Pancreas (tissue), 10 donors: ENCODE measurements at regions not wholly inside any gene's neighbourhood (a gene's known extent, or its start where the extent isn't known, plus 50 kb on each side); places are given as distances from the start of the nearest gene placed in this dataset.

Source experiments
- ATAC-seq, 4 donors: fragments of 200-7000 bp; cut with Tn5 transposase; one replicate each; pipeline versions ENCODE4 v1.8.0 to v1.9.1; 2020; ENCODE audit warnings: mild to moderate bottlenecking in 4 of 4, moderate library complexity in 4 of 4
- DNase-seq, 6 donors: peaks; one replicate each; pipeline ENCODE4 v3.0.0-alpha.2; 2020
- FAIRE-seq: peaks from 2 replicates; lab custom pipeline; 2012; peaks lifted over from hg19 to GRCh38; lab: Jason Lieb, UNC
- H3K27ac ChIP-seq, 4 donors: fragments of 200-600 bp; sonication (generic); 1 replicate in 3 of 4; 2 replicates in 1 of 4; pipeline versions ENCODE4 v1.5.0 to v1.8.0; 2020
- H3K27me3 ChIP-seq, 4 donors: fragments of 200-600 bp; one replicate each; pipeline ENCODE4 v1.8.0; 2021
- H3K36me3 ChIP-seq, 3 donors: fragments of 200-600 bp; sonication (generic) in 1 of 3; one replicate each; pipeline versions ENCODE4 v1.5.0 to v1.8.0; 2020 to 2021
- H3K4me1 ChIP-seq, 3 donors: fragments of 200-600 bp; one replicate each; pipeline ENCODE4 v1.8.0; 2021
- H3K4me3 ChIP-seq, 4 donors: fragments of 200-600 bp; sonication (generic) in 2 of 4; one replicate each; pipeline versions ENCODE4 v1.5.0 to v1.8.0; 2020 to 2021
- H3K9me3 ChIP-seq, 4 donors: fragments of 200-600 bp; one replicate each; pipeline ENCODE4 v1.8.0; 2021
- WGBS, 2 donors: extraction: QIAGEN DNeasy Blood & Tissue Kit; methylation state at CpG; one replicate each; pipeline ENCODE4 v1.1.7; 2013; 5-methylcytosine and 5-hydroxymethylcytosine counted together
- intact Hi-C, 3 donors: fragments of 100-400 bp; cut with DNase I; formaldehyde crosslinking; loops; one replicate each; pipeline versions ENCODE4 v1.11.1 to v1.14.2; 2022
- TF ChIP-seq, protein P1 (sequence below), 4 donors: fragments of 200-600 bp; sonication (generic) in 3 of 4; IDR thresholded peaks; one replicate each; pipeline versions ENCODE4 v1.5.0 to v1.8.0; 2021; ENCODE audit warnings: antibody characterized with exemption in 4 of 4
- donor health status: healthy with polysubstance abuse.
- donor health status: DM: no; HTN: no; CAD: no; lungs with moderate emphysema.
- donor health status: DM: no; HTN: no; CAD: no.
- donor health status: control.
- donor health status: control.
- donor health status: Bipolar disorder and iron deficiency.
- donor health status: DM: yes; HTN: yes; CAD: no.
- donor health status: DM: no; HTN: no; CAD: no.
- donor health status: DM: no; HTN: no; CAD: no.
- donor health status: DM: yes; HTN: yes; CAD: no.

DNA sequence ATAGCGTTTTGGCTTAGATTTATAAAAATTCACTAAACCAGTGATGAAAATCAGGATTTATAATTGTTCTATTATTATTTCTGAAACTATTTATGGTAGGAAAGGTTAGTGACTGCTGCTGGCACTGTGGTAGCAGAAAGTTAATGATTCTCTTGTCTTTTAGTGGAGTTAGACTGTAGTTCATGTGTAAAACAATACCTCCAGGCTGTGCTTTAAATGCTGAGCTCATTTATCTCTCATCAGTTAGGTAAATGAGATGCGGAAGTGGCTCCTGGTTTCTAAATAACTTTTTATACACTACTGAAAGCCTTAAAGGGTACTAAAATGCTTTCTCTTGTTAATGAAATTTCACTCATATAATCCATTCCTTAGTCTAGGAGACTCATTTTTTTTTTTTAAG lies 326.8 kb upstream of the POT1 start:
- H3K36me3 ChIP-seq, result no peaks in the 10 kb centered on the region
- peak overlapping the region in 1 of 4 donors; percentile 47 for H3K27ac ChIP-seq
- no peaks in the 10 kb centered on the region for H3K27me3 ChIP-seq
- intact Hi-C loops, result no loop called here
- TF ChIP-seq, protein P1, sequence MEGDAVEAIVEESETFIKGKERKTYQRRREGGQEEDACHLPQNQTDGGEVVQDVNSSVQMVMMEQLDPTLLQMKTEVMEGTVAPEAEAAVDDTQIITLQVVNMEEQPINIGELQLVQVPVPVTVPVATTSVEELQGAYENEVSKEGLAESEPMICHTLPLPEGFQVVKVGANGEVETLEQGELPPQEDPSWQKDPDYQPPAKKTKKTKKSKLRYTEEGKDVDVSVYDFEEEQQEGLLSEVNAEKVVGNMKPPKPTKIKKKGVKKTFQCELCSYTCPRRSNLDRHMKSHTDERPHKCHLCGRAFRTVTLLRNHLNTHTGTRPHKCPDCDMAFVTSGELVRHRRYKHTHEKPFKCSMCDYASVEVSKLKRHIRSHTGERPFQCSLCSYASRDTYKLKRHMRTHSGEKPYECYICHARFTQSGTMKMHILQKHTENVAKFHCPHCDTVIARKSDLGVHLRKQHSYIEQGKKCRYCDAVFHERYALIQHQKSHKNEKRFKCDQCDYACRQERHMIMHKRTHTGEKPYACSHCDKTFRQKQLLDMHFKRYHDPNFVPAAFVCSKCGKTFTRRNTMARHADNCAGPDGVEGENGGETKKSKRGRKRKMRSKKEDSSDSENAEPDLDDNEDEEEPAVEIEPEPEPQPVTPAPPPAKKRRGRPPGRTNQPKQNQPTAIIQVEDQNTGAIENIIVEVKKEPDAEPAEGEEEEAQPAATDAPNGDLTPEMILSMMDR (IDR thresholded peaks at IDR 0.05), result no peak
- H3K4me3 ChIP-seq, result no peak overlapping the region
- no peaks in the 10 kb centered on the region for H3K9me3 ChIP-seq
- ATAC-seq (peak; percentile 60 to 91 (median 85)), FAIRE-seq (no peak), DNase-seq (no peak)
- 15 to 16% methylated on average over 2 of the region's 2 CpGs for WGBS, 2 donors
- peaks cover 0 to 3% (median 0%) of the 10 kb centered on the region in 3 donors for H3K4me1 ChIP-seq

DNA sequence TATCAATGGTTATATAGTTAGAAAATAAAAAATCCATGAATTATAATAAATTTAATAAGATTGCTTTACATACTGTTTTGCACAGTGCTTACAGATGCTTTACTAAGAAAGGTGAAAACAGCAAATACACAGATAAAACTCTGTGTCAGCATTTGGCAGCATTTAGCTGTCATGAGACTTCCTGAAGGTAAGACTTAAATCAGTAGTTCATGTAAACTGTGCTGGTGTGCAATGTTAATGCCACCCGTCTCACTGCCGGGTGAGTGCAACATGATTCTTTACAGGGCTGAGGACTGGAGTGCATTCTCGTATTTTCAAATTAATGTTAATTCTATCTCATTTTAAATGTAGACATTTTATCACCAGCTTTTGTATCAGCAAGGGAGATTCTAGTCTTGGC lies 326.2 kb upstream of the POT1 start:
- ATAC-seq, result peak; percentile 43 to 71 (median 58)
- TF ChIP-seq, protein P1 (IDR thresholded peaks at IDR 0.05), result no peak
- H3K36me3 ChIP-seq, result no peaks in the 10 kb centered on the region
- no peak overlapping the region for H3K4me3 ChIP-seq
- intact Hi-C loops, result no loop called here
- 16 to 21% methylated on average over 3 of the region's 3 CpGs for WGBS, 2 donors
- no peak overlapping the region for H3K27ac ChIP-seq
- no peaks in the 10 kb centered on the region for H3K9me3 ChIP-seq
- H3K27me3 ChIP-seq, result no peaks in the 10 kb centered on the region
- peaks cover 0 to 3% (median 0%) of the 10 kb centered on the region in 3 donors for H3K4me1 ChIP-seq
- no peak for FAIRE-seq
- DNase-seq, result no peak

DNA sequence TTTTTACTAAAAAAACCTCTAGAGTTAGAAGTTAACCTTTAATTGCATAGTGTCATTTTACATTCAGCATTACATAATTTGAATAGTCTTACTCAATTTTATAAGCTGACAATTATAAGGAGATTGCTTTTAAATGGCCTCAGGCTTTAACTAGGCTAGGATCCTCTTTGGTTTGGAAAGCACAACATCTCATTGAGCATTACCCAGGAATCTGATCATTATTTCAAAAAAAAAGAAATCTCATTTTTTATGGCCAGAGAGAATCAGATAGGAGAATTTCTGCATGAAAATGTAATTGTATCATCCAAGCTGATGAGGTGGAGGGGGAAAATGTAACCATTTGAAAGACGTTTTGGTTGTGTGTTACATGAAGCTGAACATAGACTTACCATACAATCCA lies 324.9 kb upstream of the POT1 start:
- no peaks in the 10 kb centered on the region for H3K27me3 ChIP-seq
- peaks cover 0 to 3% (median 0%) of the 10 kb centered on the region in 3 donors for H3K4me1 ChIP-seq
- intact Hi-C loops, result no loop called here
- H3K36me3 ChIP-seq, result no peaks in the 10 kb centered on the region
- H3K27ac ChIP-seq, result no peak overlapping the region
- H3K9me3 ChIP-seq, result no peaks in the 10 kb centered on the region
- TF ChIP-seq, protein P1 (IDR thresholded peaks at IDR 0.05), result no peak
- FAIRE-seq (no peak), ATAC-seq (no peak), DNase-seq (no peak)
- WGBS, 2 donors, result 33 to 48% methylated on average over 1 of the region's 1 CpG
- no peak overlapping the region for H3K4me3 ChIP-seq

DNA sequence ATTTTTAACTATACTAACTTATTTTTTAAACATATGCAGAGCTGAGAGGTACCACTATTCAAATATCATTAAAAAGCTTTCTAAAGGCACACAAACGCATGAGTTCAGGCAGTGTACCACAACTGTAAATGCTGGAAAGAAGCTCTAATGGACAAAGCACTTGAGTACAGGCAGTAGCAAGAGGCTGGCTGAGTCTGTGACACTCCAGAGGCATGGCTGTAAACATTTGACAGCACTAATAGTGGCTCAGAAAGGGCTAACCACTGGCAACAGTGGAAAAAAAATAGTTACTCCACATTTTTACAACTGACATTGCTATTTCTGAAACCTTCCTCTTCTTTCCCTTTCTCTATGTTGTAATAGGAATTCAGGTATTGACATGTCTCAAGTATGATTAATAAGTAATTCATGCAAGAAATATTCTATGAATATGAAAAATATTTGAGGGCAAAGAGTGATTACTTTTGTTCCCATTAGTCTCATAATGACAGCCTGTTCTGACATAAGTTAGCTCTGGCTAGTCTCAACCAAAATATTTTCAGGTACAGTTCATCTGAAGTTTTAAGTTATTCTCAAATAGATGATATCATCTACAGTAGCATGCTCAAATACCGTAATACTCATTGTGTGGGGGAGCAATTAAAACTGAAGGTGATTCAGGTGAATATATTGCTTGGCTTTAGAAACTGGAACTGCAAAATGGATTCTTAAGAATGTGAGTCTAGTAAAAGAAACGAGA lies 324.0 kb upstream of the POT1 start:
- Histone ChIP-seq H3K9me3 (no peaks in the 10 kb centered on the region), H3K36me3 (no peaks in the 10 kb centered on the region), H3K4me3 (no peak overlapping the region), H3K27ac (no peak overlapping the region), H3K27me3 (no peaks in the 10 kb centered on the region), H3K4me1 (peaks cover 0 to 3% (median 0%) of the 10 kb centered on the region in 3 donors)
- DNase-seq, result no peak
- 24 to 37% methylated on average over 3 of the region's 3 CpGs for WGBS, 2 donors
- intact Hi-C loops, result no loop called here
- FAIRE-seq, result no peak
- ATAC-seq, result peak in 2 of 4 donors; percentile 53 to 61
- TF ChIP-seq, protein P1 (IDR thresholded peaks at IDR 0.05), result no peak

DNA sequence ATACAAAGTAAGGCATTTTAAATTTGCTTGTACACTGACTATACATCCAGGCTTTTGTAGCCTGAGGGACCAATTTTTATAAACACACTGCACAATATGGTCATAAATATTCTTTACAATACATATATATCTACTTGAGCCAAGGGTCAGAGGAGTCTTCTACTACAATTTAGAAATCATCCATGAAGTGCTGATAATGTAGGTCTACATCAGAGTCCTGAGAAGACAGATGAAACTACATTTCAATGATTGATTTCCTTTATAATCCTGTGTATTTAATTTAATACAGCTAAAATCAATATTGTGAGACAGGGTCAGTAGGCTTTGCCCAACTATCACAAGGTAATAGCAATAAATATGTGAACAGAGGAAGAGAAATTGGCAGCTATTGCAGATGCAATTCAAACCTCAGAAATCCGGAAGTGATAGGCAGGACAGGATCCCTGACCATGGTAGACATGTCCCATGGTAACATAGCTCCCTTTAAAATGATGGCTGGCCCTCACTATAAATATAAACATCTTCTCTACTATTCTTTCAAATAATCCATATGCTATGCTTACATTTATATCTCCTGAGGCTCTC lies 318.0 kb upstream of the POT1 start:
- Histone ChIP-seq H3K4me1 (no peaks in the 10 kb centered on the region), H3K36me3 (no peaks in the 10 kb centered on the region), H3K4me3 (no peak overlapping the region), H3K9me3 (no peaks in the 10 kb centered on the region), H3K27ac (no peak overlapping the region), H3K27me3 (no peaks in the 10 kb centered on the region)
- no peak for ATAC-seq
- DNase-seq, result no peak
- TF ChIP-seq, protein P1 (IDR thresholded peaks at IDR 0.05), result no peak
- no peak for FAIRE-seq
- 33 to 37% methylated on average over 1 of the region's 1 CpG for WGBS, 2 donors
- intact Hi-C loops, result no loop called here
